ENCODE measurements at regions not wholly inside any gene's neighbourhood (a gene's known extent, or its start where the extent isn't known, plus 50 kb on each side); places are given as distances from the start of the nearest gene placed in this dataset.

- no peak for DNase-seq (ENCODE audit: extremely low read depth, low read depth, low spot score)
Measured at GRCh38 chr2:41990688-41991087, 57.1 kb upstream of the PKDCC start.

- no peak for DNase-seq (ENCODE audit: extremely low read depth, low read depth, low spot score)
Measured at GRCh38 chr2:41992056-41992642, 55.7 kb upstream of the PKDCC start.

- no peak for DNase-seq (ENCODE audit: extremely low read depth, low read depth, low spot score)
Measured at GRCh38 chr2:41992671-41993434, 55.0 kb upstream of the PKDCC start.

GRCh38 chr2:41993435-41993925, 54.3 kb upstream of the PKDCC start:
- DNase-seq (ENCODE audit: extremely low read depth, low read depth, low spot score): no peak

GRCh38 chr2:41994233-41994637, 53.6 kb upstream of the PKDCC start:
- DNase-seq (ENCODE audit: extremely low read depth, low read depth, low spot score): no peak

- no peak for DNase-seq (ENCODE audit: extremely low read depth, low read depth, low spot score)
Measured at GRCh38 chr2:41994661-41995060, 53.2 kb upstream of the PKDCC start.

GRCh38 chr2:41997561-41997960, 50.3 kb upstream of the PKDCC start:
- no peak for DNase-seq (ENCODE audit: extremely low read depth, low read depth, low spot score)

Data from glomerular endothelial cell (primary cell).